Fibroblast of lung (primary cell): ENCODE measurements at regions not wholly inside any gene's neighbourhood (a gene's known extent, or its start where the extent isn't known, plus 50 kb on each side); places are given as distances from the start of the nearest gene placed in this dataset.

Source experiments
- DNase-seq, 2 donors: peaks; one replicate each; pipeline versions ENCODE4 v3.0.0 to v3.0.0-alpha.2; 2010; ENCODE audit warnings: low read depth in 2 of 2
- H2AFZ ChIP-seq: 2 replicates; pipeline ENCODE4 v1.5.1; 2012; ENCODE audit warnings: low read length, control low read depth, inconsistent platforms
- H3K27ac ChIP-seq: 2 replicates; pipeline ENCODE4 v1.5.1; 2011; ENCODE audit warnings: low read length, control low read depth; ENCODE audit not compliant: insufficient read depth
- H3K27me3 ChIP-seq: 2 replicates; pipeline ENCODE4 v1.5.1; 2011; ENCODE audit warnings: mild to moderate bottlenecking, low read length; ENCODE audit not compliant: control insufficient read depth, insufficient read depth
- H3K36me3 ChIP-seq: 2 replicates; pipeline ENCODE4 v1.5.1; 2011; ENCODE audit warnings: low read length; ENCODE audit not compliant: control insufficient read depth, insufficient read depth
- H3K4me1 ChIP-seq: 2 replicates; pipeline ENCODE4 v1.5.1; 2011; ENCODE audit warnings: low read length; ENCODE audit not compliant: control insufficient read depth, insufficient read depth; ENCODE audit errors: extremely low read depth
- H3K4me2 ChIP-seq: 2 replicates; pipeline ENCODE4 v1.5.1; 2011; ENCODE audit warnings: low read length, control low read depth; ENCODE audit not compliant: insufficient read depth; ENCODE audit errors: extremely low read depth
- H3K4me3 ChIP-seq, 4 experiments: fragments of 200-600 bp in 1 of 4; sonication (generic) in 1 of 4; replicated peaks in 1 of 4; 2 replicates each; pipeline ENCODE4 v1.5.1; 2011 to 2016; ENCODE audit warnings: low read length in 4 of 4, low read depth in 3 of 4, mild to moderate bottlenecking in 3 of 4, control low read depth in 2 of 4, inconsistent platforms in 1 of 4, mixed read lengths in 1 of 4; ENCODE audit not compliant: insufficient read depth in 1 of 4; ENCODE audit errors: control extremely low read depth in 1 of 4
- H3K79me2 ChIP-seq: 2 replicates; pipeline ENCODE4 v1.5.1; 2012; ENCODE audit warnings: mild to moderate bottlenecking, low read length, inconsistent platforms; ENCODE audit not compliant: control insufficient read depth, insufficient read depth
- H3K9ac ChIP-seq: 2 replicates; pipeline ENCODE4 v1.5.1; 2011; ENCODE audit warnings: mild to moderate bottlenecking, low read length, control low read depth; ENCODE audit not compliant: insufficient read depth
- H3K9me3 ChIP-seq: 2 replicates; pipeline ENCODE4 v1.5.1; 2012; ENCODE audit warnings: low read depth, low read length; ENCODE audit not compliant: control insufficient read depth, insufficient read depth
- H4K20me1 ChIP-seq: 2 replicates; pipeline ENCODE4 v1.5.1; 2011; ENCODE audit warnings: low read length; ENCODE audit not compliant: control insufficient read depth, insufficient read depth; ENCODE audit errors: extremely low read depth
- EZH2 ChIP-seq: IDR thresholded peaks from 2 replicates; pipeline ENCODE4 v1.5.1; 2012; ENCODE audit warnings: low read length, control low read depth, mild to moderate bottlenecking; ENCODE audit errors: missing control alignments
- TF ChIP-seq, protein P1 (sequence below), 2 donors: IDR thresholded peaks in 1 of 2; conservative IDR thresholded peaks in 1 of 2; 1 replicate in 1 of 2; 2 replicates in 1 of 2; pipeline ENCODE4 v1.5.1; 2011 to 2012; ENCODE audit warnings: low read length in 2 of 2, control low read depth in 1 of 2, inconsistent platforms in 1 of 2, low read depth in 1 of 2, mild to moderate bottlenecking in 1 of 2

DNA sequence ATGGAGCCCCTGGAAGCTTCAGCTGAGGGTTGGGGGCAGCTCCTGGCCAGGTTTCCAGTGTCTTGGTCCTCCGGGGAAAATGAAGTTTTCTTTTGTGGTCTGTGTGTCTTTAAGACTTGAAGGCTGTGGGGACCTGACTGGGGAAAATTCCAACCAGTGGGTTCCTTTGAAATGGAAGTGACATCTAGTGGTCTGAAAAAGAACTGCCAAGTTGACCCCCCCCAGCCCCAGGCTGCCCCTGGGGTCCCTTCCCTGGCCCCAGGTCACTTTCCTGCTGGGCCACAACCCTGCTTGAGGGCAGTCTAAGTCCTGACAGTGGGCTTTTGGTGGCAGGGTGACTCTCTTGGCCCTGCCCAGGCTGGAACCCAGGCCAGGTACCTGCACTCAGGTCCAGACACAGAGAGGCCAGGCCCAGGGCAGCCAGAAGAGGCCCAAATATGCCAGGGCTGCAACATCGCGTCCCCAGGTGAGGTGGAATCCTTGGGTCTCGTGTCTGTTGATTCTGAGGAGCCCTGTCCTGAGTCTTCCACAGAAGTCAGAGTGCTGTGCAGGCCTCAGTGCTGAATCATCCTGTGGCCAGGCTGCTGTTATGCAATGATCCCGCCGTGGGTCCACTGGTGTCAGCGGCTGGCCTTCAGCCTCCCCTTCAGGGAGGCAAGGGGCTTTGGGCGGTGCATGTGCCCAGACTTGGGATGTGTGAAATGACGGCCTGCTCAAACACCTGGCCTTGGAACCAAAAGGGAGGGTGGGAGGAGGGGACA, 68.4 kb downstream of the VEGFA start:
- no peak overlapping the region for H3K9ac ChIP-seq
- TF ChIP-seq, protein P1, sequence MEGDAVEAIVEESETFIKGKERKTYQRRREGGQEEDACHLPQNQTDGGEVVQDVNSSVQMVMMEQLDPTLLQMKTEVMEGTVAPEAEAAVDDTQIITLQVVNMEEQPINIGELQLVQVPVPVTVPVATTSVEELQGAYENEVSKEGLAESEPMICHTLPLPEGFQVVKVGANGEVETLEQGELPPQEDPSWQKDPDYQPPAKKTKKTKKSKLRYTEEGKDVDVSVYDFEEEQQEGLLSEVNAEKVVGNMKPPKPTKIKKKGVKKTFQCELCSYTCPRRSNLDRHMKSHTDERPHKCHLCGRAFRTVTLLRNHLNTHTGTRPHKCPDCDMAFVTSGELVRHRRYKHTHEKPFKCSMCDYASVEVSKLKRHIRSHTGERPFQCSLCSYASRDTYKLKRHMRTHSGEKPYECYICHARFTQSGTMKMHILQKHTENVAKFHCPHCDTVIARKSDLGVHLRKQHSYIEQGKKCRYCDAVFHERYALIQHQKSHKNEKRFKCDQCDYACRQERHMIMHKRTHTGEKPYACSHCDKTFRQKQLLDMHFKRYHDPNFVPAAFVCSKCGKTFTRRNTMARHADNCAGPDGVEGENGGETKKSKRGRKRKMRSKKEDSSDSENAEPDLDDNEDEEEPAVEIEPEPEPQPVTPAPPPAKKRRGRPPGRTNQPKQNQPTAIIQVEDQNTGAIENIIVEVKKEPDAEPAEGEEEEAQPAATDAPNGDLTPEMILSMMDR (conservative IDR thresholded peaks at IDR 0.05 in 1 of 2, IDR thresholded peaks at IDR 0.05 in 1 of 2; ENCODE audit: low read depth in 1 of 2, low read length in 2 of 2): peak; percentile 57 to 63
- no peak for TF ChIP-seq EZH2
- H3K4me2 ChIP-seq: peak overlapping the region; percentile 48
- H3K9me3 ChIP-seq: no peaks in the 10 kb centered on the region
- no peak overlapping the region for H2AFZ ChIP-seq
- no peaks in the 10 kb centered on the region for H3K27me3 ChIP-seq
- no peak overlapping the region for H3K4me3 ChIP-seq
- no peaks in the 10 kb centered on the region for H3K36me3 ChIP-seq
- no peak overlapping the region for H3K27ac ChIP-seq
- peaks cover 19% of the 10 kb centered on the region for H3K4me1 ChIP-seq
- DNase-seq: peak; percentile 74 to 77
- no peaks in the 10 kb centered on the region for H4K20me1 ChIP-seq
- no peaks in the 10 kb centered on the region for H3K79me2 ChIP-seq

DNA sequence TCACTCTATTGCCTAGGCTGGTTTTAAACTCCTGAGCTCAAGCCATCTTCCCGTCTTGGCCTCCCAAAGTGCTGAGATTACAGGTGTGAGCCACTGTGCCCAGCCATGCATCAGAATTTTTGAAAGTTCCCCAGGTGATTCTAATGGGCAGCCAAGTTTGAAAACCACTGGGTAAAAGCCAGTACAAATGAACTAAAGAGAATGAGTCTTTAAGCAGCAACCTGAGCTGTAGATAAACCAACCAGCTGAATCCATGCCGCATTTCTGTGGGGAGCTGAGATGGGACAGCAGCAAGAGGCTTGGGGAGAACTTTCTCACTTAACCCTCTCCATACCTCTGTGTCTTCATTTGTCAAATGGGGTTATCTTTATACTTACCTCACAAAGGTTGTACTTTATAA, 67.5 kb downstream of the VEGFA start:
- no peaks in the 10 kb centered on the region for H3K79me2 ChIP-seq
- no peak overlapping the region for H3K27ac ChIP-seq
- H3K4me3 ChIP-seq: no peak overlapping the region
- no peaks in the 10 kb centered on the region for H3K36me3 ChIP-seq
- no peak overlapping the region for H3K4me2 ChIP-seq
- no peak overlapping the region for H3K9ac ChIP-seq
- H4K20me1 ChIP-seq: no peaks in the 10 kb centered on the region
- H3K27me3 ChIP-seq: no peaks in the 10 kb centered on the region
- no peak for DNase-seq
- no peak overlapping the region for H2AFZ ChIP-seq
- peaks cover 19% of the 10 kb centered on the region for H3K4me1 ChIP-seq
- TF ChIP-seq, protein P1 (conservative IDR thresholded peaks at IDR 0.05 in 1 of 2, IDR thresholded peaks at IDR 0.05 in 1 of 2; ENCODE audit: low read depth in 1 of 2, low read length in 2 of 2): no peak
- TF ChIP-seq EZH2: no peak
- no peaks in the 10 kb centered on the region for H3K9me3 ChIP-seq

DNA sequence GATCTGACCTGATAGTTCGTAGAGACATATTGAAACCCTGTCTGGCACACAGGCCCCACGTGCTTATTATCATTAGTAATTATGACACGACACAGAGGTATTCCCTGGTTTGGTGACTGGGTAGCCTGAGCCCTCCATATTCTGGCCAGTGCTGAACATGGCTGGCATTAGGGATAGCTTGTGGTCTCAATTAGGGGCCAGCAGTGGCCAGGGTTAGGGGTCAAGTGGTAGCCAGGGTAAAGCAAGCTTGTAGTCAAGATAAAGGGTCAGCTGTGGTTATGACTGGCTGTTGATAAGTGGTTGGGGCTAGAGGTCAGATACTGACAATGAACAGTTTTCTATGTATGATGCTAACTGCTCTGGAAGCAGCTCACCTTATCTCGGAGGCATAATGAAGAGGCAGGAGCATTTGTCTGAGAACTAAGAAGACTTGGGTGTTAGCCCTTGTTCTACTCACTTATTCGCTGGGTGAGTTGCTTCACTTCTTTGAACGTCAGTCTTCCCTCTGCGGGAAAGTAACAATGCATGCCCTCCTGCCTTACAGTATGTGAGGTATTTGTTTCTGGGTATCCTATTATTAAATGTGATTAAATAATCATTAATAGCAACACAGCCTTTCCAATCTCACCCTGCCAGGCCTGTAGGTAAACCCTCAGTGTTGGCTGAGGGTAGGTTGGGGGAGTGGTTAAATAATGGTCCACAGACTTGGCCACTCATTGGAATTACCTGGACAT, 66.7 kb downstream of the VEGFA start:
- Histone ChIP-seq H3K4me1 (peaks cover 19% of the 10 kb centered on the region), H3K9me3 (no peaks in the 10 kb centered on the region), H3K27ac (no peak overlapping the region), H3K36me3 (no peaks in the 10 kb centered on the region), H2AFZ (no peak overlapping the region), H3K9ac (no peak overlapping the region), H3K4me2 (no peak overlapping the region), H3K79me2 (no peaks in the 10 kb centered on the region), H3K4me3 (no peak overlapping the region), H3K27me3 (peaks cover 4% of the 10 kb centered on the region), H4K20me1 (no peaks in the 10 kb centered on the region)
- no peak for TF ChIP-seq EZH2
- TF ChIP-seq, protein P1 (conservative IDR thresholded peaks at IDR 0.05 in 1 of 2, IDR thresholded peaks at IDR 0.05 in 1 of 2; ENCODE audit: low read depth in 1 of 2, low read length in 2 of 2): no peak
- peak in 1 of 2 donors; percentile 22 for DNase-seq
